HG02610 (cell line): ENCODE measurements at regions not wholly inside any gene's neighbourhood (a gene's known extent, or its start where the extent isn't known, plus 50 kb on each side); places are given as distances from the start of the nearest gene placed in this dataset.
"Not testable (repeated sequence)": the region's sequence is repeated elsewhere in the genome, so short reads cannot be mapped to it uniquely, and the experiment has no call there.

Source experiments
- ATAC-seq: cut with Tn5 transposase; IDR thresholded peaks from one replicate; pipeline ENCODE4 v1.9.1; 2021; ENCODE audit warnings: mild to moderate bottlenecking, moderate library complexity; ENCODE audit not compliant: unreplicated experiment

DNA sequence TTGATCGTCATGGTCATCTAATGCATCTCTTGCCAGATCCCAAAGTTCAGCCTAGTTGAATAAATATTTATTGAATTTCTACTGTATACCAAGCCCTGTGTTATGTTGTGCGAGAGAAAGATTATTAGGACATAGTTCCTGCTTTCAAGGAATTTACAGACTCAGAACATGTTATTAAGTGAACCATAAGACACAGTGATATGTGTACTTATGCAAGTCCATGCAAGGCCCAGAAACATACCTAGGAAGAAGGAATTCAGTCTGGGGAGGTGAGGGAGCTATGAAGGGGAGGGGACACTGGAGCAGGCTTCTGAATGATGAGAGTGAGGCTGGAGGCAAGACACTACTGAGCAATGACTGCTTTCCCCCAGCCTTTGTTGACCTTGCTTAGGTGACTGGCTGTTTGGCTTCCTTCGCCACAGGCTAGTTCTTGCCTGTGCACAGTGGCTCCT lies 81.4 kb downstream of the ACAA2 start:
- no peak for ATAC-seq

DNA sequence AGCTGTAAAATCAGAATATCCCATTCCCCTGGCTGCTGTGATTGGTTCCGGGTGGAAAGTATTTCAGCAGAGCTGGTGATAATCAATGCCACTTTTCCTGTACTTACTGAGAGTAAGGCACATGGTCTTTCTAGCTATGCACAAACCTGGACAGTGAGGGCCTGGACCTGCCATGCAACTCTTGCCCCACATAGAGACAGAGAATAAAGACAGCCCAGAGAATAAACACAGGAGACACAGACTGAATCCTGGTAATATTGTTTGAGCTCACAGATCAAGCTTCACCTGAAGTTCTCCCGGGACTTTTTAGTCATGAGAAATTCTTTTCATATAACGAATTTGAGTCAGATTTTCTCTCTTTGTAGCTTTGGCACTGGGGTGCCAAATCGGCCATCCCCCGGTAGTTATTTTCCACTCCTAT lies 81.9 kb downstream of the ACAA2 start:
- no peak for ATAC-seq

GRCh38 chr18:49730951-49731391 lies 82.4 kb downstream of the ACAA2 start:
- ATAC-seq: no peak

DNA sequence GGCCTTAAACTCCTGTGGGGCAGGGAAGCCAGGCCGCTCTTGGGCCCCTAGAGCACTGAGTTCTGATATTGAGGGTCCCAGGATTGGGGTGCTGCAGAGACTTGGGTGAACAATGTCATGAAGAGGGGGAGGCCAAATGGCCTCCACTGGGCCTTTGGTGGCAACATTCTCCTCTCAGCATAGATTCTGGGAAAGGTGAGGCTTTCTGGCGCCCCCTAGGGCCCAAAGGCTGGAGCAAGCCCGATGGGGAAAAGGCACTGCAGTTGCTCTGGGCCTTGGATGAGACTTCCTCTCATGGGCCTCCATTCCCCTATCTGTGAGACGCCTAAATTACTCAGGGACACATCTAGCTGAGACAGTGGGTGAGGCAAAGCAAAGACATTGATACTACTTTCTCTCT lies 84.8 kb downstream of the ACAA2 start:
- no peak for ATAC-seq

DNA sequence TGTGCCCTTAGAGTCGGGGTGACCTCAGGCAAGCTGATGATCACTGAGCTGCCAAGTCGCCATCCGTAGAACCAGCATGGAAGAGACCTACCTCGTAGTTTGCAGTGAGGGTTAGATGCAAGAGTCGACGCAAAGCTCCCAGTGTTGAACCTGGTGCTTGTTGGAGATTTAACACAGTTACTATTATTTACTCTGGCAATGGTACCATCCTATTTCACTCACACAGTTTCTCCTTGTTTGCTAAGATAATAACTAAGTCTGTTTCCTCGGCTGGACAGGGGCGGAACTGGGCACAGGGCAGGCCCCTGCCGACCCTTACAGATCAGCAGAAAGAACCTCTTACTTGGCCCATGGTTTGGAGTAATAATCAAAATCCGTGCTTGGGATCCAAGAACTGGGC lies 85.5 kb downstream of the ACAA2 start:
- no peak for ATAC-seq

GRCh38 chr18:49726675-49726963 lies 86.7 kb downstream of the ACAA2 start:
- ATAC-seq: no peak

- no peak for ATAC-seq
Measured at GRCh38 chr18:49725809-49726674, 87.3 kb downstream of the ACAA2 start.

DNA sequence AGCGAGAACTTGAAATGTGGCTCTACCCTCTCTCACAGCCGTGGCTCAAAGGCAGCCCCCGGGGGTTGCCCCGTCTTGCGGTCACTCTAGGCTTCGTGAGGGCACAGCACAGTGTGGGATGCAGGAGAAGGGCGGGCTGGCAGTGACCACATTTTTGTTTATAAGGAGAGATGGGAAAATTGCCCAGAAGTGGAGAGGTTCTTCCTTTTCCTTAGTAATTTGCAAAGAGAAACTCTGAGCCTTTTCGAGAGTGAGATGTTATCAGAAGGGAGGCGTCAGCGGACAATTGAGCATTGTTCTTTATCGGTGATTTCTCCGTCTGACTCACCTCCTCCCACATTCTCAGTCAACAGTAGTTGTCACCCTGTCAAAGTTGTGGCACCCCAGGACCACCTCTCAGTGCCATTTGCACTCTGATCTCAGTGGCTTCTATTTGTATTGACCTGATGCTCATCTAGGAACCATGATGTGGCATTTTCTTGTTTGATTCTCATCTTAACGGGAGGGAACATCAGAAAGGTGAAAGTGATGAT lies 89.6 kb downstream of the ACAA2 start:
- ATAC-seq: peak; percentile 90

GRCh38 chr18:49722477-49722876 lies 90.9 kb downstream of the ACAA2 start:
- ATAC-seq: no peak

DNA sequence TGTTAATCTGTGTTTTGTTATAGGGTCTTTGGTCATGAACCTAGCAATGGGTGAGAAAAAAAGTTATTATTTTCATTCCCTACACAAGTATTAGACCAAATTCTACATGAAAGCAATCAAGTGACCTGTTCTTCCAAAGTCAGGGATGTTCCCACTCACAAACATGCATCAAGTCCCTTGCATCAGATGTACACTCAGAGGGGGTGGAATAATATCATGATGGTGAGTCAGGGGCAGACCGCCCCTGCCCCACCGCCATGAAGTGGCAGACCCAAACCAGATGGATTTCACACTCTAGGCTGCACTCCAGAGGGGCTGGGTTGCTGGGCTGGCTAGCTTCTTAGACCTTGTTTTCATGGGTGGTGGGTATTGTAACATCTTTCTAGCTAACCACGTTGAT lies 91.4 kb downstream of the ACAA2 start:
- no peak for ATAC-seq

GRCh38 chr18:49720944-49721343 lies 92.4 kb downstream of the ACAA2 start:
- ATAC-seq: not testable (repeated sequence)

- ATAC-seq: no peak
Measured at GRCh38 chr18:49717617-49718016, 95.7 kb downstream of the ACAA2 start.

DNA sequence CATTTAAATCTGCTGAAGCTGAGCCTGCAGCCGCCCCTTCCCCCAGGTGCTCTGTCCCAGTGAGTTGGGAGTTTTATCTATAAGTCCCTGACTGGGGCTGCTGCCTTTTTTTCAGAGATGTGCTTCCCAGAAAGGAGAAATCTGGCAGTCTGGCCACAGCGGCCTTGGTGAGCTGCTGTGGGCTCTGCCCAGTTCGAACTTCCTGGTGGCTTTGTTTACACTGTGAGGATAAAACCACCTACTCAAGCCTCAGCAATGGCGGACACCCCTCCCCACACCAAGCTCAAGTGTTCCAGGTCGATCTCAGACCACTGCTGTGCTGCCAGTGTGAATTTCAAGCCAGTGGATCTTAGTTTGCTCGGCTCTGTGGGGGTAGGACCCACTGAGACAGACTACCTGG lies 97.3 kb downstream of the ACAA2 start:
- ATAC-seq: no peak

DNA sequence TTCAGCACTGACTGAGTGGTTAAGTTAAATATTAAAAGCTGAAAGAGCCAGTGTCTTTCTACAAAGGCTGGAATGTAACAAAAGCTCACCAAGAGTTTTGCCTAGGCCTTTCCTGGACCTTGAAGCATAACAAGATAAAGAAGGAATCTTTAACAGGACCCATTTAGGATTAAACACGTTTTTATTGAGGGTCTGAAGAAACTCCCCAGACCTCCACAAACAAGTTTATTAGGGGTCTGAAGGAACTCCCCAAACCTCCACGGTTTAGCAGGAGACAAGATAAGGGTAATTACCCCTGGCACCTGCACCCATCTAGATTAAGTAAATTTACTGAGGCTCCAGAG lies 104.0 kb downstream of the ACAA2 start:
- ATAC-seq: no peak

- ATAC-seq: no peak
Measured at GRCh38 chr18:49708662-49709346, 104.5 kb downstream of the ACAA2 start.

- ATAC-seq: no peak
Measured at GRCh38 chr18:49707599-49707998, 105.7 kb downstream of the ACAA2 start.

- ATAC-seq: no peak
Measured at GRCh38 chr18:49704334-49704733, 109.0 kb downstream of the ACAA2 start.

- no peak for ATAC-seq
Measured at GRCh38 chr18:49701190-49701589, 112.1 kb downstream of the ACAA2 start.

- no peak for ATAC-seq
Measured at GRCh38 chr18:49699303-49699702, 114.0 kb downstream of the ACAA2 start.

GRCh38 chr18:49698525-49699025 lies 114.8 kb downstream of the ACAA2 start:
- no peak for ATAC-seq

DNA sequence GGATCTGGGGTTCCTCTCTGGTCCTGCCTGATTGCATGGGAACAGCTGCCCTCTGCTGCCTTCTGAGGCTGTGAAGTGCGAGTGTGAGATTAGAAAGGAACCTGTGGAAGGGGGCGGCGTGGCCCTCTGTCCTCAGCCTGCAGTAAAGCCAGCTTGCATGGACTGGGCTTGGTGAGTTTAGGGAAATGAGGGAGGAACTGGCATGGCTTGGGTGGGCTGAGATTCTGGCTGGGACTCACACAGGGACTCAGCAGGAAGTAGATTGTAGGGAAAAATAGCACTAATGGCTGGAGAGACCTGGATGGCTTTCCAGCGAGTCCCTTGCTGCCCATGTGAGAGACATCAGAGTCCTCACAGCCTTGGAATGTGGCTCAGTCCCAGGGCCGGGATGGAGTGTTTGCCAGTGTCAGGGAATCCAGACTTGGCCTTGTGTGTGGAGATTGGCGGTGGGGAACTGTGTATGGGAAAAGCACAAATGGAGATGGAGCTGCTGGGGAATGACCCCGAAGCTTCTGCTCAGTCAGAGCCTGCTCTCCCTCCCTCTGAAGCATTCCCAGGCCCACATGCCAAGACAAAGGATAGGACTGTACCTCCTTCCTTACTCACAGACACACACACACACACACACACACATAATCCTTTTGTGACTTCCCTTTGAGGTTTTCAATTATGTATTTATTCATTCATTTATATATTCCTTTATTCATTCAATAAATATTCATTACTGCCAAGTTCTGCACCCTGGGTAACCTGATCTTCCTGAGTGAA lies 115.4 kb downstream of the ACAA2 start:
- no peak for ATAC-seq
